ENCODE measurements at regions not wholly inside any gene's neighbourhood (a gene's known extent, or its start where the extent isn't known, plus 50 kb on each side); places are given as distances from the start of the nearest gene placed in this dataset.

DNA sequence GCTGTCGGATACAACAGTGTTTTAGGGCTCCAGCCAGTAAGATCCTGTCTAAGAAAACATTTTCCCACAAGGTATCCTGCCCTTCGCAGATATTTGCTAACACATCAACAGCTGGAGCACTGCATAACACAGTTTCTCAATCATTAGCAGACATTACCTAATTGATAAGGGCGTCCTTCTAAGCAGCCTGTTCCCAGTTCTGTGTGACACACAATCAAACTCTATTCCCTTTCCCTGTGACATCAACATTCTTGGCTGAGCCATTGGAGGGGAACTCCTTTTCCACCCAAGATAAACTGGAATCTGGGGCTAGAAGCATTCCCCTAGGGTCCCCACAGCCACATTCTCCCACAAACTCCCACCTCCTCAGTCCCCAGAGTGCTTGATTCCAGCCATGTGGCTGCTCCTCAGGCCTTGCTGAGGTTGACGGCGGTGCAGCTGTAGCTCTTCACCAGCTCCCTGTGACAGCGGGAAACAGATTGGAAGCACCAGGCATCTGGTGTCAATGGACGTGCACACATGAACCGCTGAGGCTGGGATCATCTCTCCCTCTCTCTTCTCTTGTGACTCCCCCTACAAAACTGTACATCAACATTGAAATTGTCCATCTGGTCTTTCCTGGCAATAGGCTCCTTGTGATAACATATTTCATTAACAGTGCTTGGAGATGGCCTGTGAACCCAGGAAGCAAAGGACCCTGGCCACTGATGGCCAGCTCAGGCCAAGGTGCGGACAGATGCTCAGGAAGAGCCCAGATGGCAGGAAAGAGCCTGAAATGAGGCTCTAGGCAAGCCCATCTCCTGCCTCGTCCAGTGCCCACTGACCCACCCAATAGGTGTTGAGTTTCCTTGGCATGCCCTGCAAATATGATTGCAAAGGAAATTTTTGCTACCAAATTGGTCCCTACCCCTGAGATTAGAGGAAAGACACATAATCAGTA is 131.1 kb upstream of the TBX20 start:
- DNase-seq = no peak

DNA sequence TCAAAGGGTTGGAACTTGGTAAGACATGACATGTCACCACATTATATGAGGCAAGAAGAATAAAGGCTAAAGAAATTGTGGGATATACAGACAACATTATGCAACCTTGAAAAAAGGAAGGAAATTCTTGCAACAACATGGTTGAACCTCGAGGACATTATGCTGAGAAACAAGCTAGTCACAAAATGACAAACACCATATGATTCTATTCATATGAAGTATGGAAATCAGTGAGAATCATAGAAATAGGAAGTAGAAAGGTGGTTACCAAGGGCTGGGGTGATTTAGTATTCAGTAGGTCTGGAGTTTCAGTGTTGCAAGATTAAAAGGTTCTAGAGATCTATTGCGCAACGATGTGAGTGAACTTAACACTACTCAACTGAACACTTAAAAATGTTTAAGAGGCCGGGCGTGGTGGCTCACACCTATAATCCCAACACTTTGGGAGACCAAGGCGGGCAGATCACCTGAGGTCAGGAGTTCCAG is 126.9 kb upstream of the TBX20 start:
- DNase-seq = no peak

DNA sequence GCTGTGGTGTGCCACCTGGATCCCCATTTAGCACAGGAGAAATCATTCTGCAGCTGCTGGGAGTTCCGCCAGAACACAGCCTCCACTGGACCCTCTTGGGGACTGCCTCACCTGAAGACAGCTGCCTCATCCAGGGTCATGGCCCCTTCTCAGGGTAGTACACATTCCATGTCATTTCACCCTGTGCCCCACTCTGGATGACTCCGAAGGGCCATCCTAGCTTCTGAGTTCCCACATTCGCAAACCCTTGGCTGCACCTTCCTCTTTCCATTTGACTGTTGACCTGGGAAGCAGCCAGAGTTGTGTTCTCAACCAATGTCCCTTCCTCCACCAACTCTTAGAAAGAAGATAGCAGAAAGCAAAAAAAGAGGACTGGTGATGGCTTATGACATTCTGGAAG is 125.6 kb upstream of the TBX20 start:
- DNase-seq = no peak

DNA sequence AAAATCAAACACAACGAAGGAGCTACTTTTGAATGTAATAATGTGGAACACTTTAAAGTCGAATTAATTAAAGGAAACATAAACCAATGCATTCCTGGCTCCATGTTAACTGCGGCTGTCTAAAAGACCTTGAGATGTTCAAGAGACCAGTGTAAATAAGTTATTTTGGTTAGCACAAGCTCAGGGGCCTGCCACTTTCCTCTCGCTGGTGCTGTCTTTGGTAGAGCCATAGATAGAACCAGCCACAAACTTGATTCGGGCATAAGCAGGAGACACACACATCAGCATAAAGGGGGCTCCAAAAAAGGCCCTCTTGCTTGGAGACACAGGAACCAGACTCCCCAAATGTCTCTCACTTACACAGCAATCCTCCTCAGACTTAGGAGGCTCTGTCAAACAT is 121.6 kb upstream of the TBX20 start:
- no peak for DNase-seq

DNA sequence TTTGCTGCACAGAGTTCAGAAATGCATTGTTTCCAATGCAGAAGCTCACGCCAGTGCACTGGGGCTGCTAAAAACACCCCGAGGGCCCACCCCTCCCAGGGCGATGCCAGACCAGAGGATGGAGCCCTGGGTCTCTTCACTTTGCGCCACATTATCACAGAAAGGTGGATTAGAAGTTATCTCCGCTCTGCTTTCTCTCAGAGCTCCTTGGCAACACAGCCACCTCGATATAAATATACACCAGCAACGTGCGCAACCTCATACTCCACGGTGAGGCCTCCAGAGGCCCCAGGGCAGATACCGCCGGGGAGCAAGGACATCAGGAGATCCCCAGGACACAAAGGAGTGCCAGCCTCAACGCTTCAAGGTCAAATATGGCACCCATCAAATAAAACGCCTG is 121.0 kb upstream of the TBX20 start:
- DNase-seq = no peak

DNA sequence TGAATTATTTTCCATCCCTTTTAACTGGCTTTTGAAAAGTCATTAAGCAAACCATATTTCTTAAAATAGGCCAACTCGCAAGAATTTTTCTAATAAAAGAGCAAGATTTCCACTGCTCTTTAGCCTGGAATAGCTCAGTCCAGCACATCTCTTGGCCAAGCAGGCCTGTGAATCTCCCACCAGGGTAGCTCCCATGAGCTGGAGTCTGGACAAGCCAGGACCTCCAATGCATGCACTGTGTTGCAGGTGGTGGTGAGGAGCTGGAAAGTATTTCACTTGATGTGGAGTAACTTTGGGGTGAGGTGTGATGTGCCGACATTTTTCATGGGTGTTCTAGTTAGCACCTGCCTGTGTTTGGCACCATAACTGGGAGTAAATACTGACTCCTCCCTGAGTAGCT is 117.3 kb upstream of the TBX20 start:
- DNase-seq = no peak

DNA sequence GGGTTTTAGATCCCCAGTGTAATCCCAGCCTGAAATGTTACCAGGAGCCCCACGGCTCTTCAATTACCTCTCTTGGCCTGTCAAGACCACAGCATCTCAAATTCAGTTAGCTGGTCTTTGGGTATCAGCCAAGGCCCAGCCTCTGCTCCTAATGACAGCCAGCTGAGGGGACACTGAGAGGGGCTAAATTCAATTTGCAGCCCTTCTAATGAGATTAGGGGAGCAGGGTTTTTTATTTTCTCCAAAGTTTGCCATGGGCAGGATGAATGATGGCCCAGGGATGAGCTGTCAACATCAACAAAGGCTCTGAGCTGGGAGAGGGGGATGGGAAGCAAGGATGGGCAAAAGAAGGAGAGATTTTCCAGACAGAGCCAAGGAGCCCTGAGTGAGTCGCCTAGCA is 116.8 kb upstream of the TBX20 start:
- no peak for DNase-seq

DNA sequence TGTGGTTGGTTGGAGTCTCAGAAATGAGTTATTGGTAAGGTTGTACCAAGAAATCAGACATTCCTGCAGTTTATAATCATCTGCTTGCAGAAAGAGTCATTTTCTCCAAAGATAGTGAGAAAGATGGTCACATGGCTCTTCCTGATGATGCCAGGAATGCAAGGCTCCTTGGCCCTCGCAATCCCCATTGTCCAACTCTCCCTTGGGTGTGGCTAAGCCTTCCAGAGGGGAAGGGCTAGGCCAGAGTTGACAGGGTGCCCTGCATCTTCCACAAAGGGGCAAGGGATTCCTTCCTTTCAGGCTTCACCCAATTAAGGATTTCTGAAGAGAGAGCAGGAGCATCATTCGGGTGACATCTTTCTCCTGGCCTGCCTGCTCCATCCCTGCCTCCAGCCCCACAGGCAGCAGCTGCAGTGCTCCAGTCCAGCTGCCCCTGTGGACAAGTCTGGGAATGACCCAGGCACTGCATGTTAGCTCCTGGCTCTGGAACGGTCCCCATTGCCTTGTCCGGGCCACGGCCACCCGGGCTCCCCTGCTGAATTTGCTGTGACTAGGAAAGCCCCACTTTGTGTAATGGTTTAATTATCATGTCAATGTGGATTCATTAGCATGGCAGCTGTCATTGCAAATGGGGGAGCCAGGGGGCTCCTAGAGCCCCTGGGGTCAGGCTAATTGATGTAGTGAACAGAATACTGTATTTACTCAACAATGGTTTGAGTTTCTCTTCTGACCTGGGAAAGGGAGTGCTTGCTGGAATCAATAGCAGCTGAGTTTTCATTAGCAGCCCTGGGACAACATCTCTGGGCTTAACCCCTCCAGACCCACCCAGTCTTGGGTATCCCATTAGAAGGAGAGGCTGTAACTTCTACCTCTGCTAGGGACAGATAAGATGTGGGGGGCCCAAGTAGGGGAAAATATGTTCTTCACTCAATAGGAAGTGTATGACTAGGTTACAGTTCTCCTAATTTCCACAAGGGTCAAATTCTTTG is 112.6 kb upstream of the TBX20 start:
- peak; percentile 46 for DNase-seq

DNA sequence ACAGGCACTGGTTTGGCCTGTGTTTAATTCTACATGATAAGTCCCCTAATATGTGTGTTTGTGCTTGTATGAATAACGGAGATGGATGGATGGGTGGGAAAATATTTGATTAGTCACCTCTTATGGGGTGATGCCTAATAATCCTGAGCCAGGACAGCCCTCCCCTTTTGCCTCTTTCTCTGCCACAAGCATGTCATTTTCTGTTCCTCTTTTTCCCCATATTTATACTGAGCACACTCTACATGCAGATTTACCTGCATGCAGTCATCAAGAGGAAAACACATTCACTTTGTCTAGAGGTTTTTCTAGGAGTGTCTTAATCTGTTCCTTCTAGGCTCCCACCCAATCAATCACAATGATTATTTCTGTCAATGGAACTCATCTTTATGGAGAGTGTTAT is 111.6 kb upstream of the TBX20 start:
- no peak for DNase-seq

DNA sequence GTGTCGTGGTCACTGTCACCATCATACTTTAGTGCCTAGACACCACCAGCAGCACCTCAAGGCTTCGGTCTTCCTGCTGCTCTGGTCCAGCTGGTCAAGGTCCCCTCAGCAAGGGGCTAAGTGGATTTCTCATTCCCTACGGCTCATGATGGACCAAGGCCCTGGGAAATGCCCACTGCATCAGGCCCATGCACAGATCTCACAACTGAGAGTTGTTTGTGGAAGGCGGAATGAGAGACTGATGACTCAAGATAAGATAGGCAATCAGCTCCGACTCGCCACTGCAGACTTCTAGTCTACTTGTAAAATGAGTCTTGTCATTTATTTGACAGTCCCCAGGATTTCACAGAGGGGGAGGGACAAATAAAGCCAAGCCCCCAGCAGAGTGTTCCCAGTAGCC is 108.4 kb upstream of the TBX20 start:
- DNase-seq = no peak

DNA sequence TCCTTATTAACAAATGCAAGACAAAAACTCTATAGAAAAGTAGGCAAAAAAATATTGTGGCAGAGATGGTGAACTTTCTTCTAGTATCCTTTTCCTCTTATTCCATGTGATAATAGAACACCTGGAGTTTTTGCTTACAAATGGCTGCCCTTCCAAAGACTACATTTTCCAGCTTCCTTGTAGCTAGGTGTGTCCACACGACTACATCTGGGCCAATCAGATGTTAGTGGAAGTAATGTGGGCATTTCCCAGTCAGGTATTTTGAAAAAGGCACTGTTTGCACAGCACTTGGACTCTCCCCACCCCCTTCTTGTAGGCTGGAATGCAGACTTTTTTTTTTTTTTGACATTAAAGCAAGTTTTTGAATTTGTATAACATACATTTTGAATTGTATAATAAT is 105.5 kb upstream of the TBX20 start:
- DNase-seq = no peak

DNA sequence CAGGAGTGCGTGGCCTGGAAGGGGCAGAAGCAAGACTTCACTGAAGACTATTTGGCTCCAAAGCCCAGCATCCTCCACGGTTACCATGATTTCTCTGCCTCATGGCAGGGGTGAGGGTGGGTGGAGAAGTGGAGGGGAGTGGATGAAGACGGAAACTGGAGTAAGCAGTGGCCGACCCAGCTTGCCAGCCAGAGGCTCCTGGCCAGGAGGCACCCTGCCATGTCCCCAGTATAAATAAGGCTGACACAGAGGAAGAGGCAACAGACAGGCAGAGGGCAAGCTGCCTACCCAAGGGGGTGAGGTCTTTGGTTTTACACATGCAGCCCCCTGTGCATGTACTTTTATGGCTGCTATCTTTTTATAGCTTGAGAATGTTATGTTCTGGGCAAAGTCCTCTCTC is 102.6 kb upstream of the TBX20 start:
- DNase-seq = no peak

DNA sequence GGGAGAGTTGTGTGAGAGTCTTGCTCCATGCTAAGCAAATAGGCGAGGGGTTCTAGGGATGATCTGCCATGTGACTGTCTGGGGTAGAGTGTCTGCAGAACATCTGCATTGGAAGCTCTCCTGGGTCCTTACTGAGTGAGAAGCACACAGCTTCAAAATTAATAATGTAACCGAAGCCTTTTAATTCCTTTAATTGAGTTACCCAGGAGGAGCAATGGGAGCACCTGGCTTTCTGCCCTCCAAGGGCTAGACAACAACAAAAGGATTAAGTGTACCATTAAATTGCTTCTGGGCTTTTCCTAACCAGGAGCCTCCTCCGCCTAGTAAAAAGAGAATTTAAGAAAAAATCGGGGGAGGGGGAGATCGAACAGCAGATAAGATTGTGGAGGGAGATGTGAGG is 102.0 kb upstream of the TBX20 start:
- no peak for DNase-seq

DNA sequence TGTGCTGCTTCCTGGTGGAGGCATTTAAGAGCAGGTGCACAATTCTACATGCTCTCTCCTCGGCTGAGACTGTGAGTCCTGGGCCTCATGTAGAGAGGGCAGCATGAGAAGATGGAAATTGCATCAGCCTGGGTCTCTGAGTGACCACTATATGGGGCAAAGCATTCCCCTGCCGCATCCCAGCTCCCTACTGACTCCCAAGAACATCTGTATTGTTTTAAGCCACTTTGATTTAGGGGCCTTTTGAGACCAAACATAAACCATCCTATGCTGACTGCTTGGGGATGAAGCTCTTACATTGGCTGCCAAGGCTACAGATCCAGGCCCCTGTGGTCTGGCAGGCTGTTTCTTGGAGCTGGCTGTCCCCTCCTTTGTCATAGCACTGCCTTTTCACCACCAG is 101.3 kb upstream of the TBX20 start:
- DNase-seq = no peak

DNA sequence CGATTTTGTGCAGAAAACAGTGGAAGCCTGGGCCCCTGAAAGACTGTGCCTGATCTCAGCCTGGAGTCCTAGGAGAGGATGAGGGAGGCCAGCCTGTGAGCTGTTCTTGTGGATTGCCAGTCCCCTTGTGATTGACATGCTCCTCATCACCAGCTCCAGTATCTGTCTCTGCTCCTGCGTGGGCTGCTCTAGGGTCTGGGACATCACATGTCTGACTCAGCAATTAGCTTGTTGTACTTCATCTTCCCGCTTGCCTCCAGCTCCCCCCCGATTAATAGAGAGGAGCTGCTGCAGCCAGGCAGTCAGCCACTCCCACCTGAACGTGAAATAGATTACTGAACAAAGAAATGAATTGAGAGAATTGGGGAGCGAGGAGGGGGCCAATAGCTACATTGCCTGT is 99.6 kb upstream of the TBX20 start:
- DNase-seq = peak; percentile 28

DNA sequence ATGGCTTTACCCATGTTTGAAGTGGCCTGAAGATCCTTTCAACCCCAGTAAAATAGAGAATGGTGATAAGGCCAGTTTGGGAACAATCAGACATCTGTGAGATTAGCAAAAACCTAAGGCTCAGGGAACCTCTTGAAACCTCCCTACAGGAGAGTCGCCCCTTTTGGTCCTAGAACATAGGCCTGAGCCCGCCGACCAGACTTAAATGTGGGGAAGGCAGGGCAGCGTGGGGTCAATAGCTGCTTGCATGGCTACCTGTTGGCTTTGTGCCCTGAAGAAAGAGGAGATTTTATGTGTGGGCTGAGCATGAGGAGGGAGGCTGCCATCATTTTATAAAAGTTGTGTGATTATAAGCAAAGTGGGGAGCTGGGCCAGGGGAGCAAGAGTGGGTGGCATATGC is 97.6 kb upstream of the TBX20 start:
- no peak for DNase-seq

DNA sequence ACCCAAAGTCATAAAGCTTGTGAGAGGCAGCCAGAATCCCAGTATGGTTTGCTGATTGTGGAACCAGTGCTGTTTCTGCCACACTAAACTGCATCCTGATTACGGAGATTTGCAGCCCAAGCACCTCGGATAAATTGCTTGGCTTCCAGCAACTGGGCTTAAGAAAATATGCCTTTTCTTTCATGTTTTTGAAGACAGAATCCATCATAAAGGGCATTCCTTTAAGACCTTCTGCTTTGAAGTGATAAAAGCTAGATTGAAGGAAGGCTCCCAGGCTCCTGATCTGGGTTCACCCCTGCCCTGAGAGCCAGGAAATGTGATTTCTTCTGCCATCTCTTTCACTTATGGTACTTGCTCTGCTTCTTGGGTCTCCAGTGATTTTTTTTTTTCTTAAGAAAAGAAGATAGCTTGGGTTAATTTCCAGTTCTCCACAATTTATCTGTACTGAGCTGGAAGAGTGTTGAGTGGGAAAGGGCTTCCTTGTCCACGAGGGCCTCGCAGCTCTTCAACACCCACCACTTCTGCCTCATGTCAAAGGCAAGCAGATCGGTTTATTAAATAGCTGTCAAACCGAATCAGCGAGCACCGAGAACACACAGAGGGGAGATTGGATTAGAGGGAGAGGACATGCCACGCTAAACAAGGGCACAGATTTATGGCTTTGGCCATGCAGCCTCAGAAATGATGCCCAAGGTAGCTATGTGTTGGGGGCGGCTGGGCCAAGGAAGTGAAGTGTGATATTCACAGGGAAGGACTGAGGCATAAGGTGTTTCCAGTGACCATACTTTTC is 94.9 kb upstream of the TBX20 start:
- peak; percentile 52 for DNase-seq

DNA sequence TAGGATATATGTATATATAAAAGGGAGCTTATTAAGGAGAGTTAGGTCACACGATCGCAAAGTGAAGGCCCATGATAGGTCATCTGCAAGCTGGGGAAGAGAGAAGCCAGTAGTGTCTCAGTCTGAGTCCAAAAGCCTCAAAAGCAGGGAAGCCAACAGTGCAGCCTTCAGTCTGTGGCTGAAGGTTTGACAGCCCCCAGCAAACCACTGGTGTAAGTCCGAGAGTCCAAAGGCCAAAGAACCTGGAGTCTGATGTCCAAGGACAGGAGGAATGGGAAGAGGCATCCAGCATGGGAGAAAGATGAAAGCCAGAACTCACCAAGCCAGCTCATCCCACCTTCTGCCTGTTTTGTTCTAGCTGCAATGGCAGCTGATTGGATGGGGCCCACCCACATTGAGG is 88.9 kb upstream of the TBX20 start:
- DNase-seq = no peak

DNA sequence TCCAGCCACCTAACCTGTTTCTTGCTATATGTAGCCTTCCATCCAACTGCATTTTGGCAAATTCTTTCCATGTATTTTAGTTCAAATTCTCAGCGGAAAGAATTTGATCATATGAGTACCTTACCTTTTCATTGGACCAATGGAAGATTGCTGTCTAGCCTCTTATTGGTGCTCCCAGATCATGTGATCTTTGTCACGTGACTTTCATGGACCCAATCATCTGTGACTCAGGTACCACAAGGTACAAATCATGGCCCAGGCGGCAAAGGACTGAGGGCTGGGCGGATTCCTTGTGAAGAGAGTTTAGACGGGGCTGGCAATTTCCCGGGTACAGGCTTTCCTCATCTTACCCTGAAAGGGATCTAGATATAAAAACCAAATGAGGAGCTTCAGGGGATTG is 85.9 kb upstream of the TBX20 start:
- no peak for DNase-seq

DNA sequence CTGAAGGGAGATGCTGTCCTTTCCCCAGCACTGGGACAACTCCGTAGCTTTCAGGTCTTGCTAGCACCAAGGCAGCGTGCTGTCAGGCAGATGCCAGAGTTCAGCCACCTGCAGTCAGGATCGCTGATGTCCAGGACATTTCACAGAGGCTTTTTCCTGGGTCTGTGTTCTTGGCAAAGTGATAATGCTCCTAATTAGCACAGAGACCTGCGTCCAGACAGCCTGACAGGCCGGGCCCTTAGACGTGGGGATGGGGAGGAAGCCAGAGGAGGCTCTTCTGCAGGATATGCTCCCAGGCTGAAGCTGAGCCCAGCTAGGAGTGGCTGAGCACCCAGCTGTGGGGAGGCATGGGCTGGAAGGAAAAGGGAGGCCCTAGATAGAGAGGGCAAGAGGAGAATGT is 82.5 kb upstream of the TBX20 start:
- no peak for DNase-seq

DNA sequence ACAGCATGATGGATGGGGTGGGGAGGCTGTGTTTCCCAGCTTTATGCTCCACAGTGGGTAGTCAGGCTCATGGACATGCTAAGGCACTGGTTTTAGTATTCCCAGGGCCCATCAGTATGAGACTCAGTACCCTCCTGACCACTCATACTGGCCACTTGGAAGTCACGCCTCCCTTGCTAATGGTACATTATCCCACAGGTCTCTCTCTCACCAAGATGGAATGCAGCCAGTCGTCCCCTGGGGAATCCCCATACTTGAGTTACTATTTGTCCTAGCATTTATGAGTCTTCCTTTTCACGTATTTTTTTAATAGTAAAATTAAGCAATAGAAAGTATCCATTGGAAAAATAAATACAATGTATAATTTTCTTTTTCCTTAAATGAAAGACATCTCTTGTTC is 80.6 kb upstream of the TBX20 start:
- no peak for DNase-seq

DNA sequence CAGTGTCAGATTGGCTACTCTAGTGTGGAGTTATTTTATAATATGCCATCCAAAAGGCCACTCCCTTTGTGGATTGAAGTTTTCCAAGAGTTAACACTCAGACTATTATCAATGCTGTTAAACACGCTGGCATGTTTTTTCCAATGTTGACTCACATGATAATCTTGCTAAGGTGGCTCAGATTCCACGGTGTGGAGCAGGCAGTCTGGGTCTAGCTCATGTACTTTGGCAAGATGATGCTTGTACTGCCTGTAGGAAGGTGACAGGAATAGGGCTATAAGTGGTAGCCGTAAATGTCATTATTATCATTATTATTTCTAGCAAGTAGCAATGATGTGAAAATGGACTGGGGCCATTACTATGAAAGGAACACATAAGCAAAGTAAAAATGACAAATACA is 79.4 kb upstream of the TBX20 start:
- DNase-seq = no peak
